OCI-LY3 (cell line): ENCODE measurements at regions not wholly inside any gene's neighbourhood (a gene's known extent, or its start where the extent isn't known, plus 50 kb on each side); places are given as distances from the start of the nearest gene placed in this dataset.

Experiments
- EZH2phosphoT487 ChIP-seq: fragments of 200-600 bp; shearing (Covaris generic); IDR thresholded peaks from 2 replicates; pipeline ENCODE4 v1.6.1; 2018; ENCODE audit warnings: antibody characterized with exemption, mixed run types, low read depth
- TF ChIP-seq, protein P1 (sequence below): fragments of 200-600, 300-600 bp; sonication (generic); IDR thresholded peaks from 2 replicates; pipeline ENCODE4 v1.5.1; 2014; ENCODE audit warnings: antibody characterized with exemption, low read length, low read depth

DNA sequence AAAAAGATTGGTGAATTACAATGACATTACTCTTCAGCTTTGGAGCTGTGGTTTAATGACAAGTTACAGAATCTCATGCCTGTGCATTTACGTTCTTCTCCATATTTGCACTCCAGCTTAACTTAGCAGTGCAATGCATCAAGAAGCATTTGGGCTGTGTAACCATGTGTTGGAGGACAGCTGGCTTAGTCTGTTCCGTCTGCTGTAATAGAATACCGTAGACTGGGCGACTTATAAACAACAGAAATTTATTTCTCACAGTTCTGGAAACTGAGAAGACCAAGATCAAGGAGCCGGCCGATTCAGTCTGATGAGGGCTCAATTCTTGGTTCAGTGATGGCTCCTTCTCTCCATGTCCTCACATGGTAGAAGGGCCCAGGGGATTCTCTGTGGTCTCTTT is 943.5 kb downstream of the BCL11B start:
- no peak for TF ChIP-seq EZH2phosphoT487
- TF ChIP-seq, protein P1, sequence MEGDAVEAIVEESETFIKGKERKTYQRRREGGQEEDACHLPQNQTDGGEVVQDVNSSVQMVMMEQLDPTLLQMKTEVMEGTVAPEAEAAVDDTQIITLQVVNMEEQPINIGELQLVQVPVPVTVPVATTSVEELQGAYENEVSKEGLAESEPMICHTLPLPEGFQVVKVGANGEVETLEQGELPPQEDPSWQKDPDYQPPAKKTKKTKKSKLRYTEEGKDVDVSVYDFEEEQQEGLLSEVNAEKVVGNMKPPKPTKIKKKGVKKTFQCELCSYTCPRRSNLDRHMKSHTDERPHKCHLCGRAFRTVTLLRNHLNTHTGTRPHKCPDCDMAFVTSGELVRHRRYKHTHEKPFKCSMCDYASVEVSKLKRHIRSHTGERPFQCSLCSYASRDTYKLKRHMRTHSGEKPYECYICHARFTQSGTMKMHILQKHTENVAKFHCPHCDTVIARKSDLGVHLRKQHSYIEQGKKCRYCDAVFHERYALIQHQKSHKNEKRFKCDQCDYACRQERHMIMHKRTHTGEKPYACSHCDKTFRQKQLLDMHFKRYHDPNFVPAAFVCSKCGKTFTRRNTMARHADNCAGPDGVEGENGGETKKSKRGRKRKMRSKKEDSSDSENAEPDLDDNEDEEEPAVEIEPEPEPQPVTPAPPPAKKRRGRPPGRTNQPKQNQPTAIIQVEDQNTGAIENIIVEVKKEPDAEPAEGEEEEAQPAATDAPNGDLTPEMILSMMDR: no peak
